Left ventricle myocardium inferior (tissue), 1 donor: ENCODE measurements at regions not wholly inside any gene's neighbourhood (a gene's known extent, or its start where the extent isn't known, plus 50 kb on each side); places are given as distances from the start of the nearest gene placed in this dataset.

Experiments used
- DNase-seq: peaks from one replicate; pipeline ENCODE4 v3.0.0-alpha.2; 2020
- H3K27ac ChIP-seq: fragments of 200-600 bp; replicated peaks from 2 replicates; pipeline ENCODE4 v1.8.0; 2021
- H3K27me3 ChIP-seq: fragments of 200-600 bp; 2 replicates; pipeline ENCODE4 v1.8.0; 2021; ENCODE audit warnings: low read depth
- H3K36me3 ChIP-seq: fragments of 200-600 bp; 2 replicates; pipeline ENCODE4 v1.8.0; 2021
- H3K4me1 ChIP-seq: fragments of 200-600 bp; 2 replicates; pipeline ENCODE4 v1.8.0; 2021
- H3K4me3 ChIP-seq: fragments of 200-600 bp; 2 replicates; pipeline ENCODE4 v1.8.0; 2021; ENCODE audit warnings: mild to moderate bottlenecking, moderate library complexity
- H3K9me3 ChIP-seq: fragments of 200-600 bp; replicated peaks from 2 replicates; pipeline ENCODE4 v1.8.0; 2021
- intact Hi-C: fragments of 100-400 bp; cut with micrococcal nuclease; formaldehyde crosslinking; loops from one replicate; pipeline ENCODE4 v1.11.0; 2022
- TF ChIP-seq, protein P1 (sequence below): fragments of 200-600 bp; IDR thresholded peaks from 2 replicates; pipeline ENCODE4 v1.8.0; 2021; ENCODE audit warnings: antibody characterized with exemption, mild to moderate bottlenecking, borderline replicate concordance
- donor health status: DM: no; HTN: yes; CAD: no; lungs with severe emphysema.

DNA sequence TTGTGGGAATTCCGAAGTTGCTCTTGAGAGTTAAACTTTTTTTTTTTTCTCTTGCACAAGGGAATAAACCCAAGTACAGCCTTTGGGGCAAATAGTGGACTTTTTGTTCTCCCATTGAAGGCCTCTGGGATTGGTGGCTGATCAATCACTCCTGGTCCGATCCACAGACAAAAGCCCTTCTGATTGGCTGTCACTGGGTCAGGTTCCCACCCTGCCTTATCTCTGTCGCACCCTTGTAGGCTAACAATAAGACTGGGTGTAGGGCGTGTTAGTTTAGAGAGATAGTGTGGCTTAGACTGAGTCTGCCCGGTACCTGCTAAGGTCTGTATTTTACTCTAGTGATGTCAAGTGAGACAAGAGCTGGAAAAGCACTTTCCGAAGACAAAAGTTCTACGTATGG, 380.8 kb downstream of the NDFIP2 start:
- TF ChIP-seq, protein P1, sequence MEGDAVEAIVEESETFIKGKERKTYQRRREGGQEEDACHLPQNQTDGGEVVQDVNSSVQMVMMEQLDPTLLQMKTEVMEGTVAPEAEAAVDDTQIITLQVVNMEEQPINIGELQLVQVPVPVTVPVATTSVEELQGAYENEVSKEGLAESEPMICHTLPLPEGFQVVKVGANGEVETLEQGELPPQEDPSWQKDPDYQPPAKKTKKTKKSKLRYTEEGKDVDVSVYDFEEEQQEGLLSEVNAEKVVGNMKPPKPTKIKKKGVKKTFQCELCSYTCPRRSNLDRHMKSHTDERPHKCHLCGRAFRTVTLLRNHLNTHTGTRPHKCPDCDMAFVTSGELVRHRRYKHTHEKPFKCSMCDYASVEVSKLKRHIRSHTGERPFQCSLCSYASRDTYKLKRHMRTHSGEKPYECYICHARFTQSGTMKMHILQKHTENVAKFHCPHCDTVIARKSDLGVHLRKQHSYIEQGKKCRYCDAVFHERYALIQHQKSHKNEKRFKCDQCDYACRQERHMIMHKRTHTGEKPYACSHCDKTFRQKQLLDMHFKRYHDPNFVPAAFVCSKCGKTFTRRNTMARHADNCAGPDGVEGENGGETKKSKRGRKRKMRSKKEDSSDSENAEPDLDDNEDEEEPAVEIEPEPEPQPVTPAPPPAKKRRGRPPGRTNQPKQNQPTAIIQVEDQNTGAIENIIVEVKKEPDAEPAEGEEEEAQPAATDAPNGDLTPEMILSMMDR = no peak
- intact Hi-C loops = no loop called here
- Histone ChIP-seq H3K36me3 (no peaks in the 10 kb centered on the region), H3K9me3 (no peaks in the 10 kb centered on the region), H3K27me3 (no peaks in the 10 kb centered on the region), H3K27ac (no peak overlapping the region), H3K4me3 (no peak overlapping the region), H3K4me1 (no peaks in the 10 kb centered on the region)
- DNase-seq = no peak

DNA sequence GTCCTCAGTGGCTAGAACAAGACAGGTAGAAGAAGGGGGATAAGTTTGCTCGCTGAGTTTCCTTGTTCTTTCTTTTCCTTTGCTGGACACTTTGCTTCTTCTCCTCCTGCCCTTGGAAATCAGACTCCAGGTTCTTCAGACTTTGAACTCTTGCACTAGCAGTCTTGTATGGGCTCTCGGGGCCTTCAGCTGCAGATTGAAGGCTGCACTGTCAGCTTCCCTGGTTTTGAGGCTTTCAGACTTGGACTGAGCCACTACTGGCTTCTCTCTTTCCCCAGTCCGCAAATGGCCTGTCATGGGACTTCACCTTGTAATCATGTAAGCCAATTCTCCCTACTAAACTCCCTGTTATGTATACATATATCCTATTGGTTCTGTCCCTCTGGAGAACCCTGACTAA, 379.8 kb downstream of the NDFIP2 start:
- no peaks in the 10 kb centered on the region for H3K27me3 ChIP-seq
- H3K27ac ChIP-seq = no peak overlapping the region
- no peak for DNase-seq
- TF ChIP-seq, protein P1 = no peak
- intact Hi-C loops = no loop called here
- H3K9me3 ChIP-seq = no peaks in the 10 kb centered on the region
- no peaks in the 10 kb centered on the region for H3K4me1 ChIP-seq
- H3K4me3 ChIP-seq = no peak overlapping the region
- no peaks in the 10 kb centered on the region for H3K36me3 ChIP-seq

DNA sequence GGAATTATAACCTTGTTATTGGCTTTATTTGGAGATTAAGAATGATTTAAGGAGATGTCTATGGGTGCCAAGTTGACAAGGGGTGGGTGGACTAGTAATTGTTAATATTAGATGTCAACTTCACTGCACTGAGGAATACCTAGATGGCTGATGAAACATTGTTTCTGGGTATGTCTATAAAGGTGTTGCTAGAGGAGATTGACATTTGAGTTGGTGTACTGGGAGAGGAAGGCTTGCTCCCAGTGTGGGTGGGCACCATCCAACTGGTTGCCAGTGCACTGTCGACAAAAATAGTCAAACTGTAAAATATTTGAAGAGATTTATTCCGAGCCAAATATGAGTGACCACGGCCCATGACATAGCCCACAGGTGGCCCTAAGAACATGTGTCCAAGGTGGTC, 378.8 kb downstream of the NDFIP2 start:
- no peaks in the 10 kb centered on the region for H3K27me3 ChIP-seq
- TF ChIP-seq, protein P1 = no peak
- H3K27ac ChIP-seq = no peak overlapping the region
- H3K36me3 ChIP-seq = no peaks in the 10 kb centered on the region
- H3K4me3 ChIP-seq = no peak overlapping the region
- no peaks in the 10 kb centered on the region for H3K4me1 ChIP-seq
- no peak for DNase-seq
- intact Hi-C loops = no loop called here
- no peaks in the 10 kb centered on the region for H3K9me3 ChIP-seq

DNA sequence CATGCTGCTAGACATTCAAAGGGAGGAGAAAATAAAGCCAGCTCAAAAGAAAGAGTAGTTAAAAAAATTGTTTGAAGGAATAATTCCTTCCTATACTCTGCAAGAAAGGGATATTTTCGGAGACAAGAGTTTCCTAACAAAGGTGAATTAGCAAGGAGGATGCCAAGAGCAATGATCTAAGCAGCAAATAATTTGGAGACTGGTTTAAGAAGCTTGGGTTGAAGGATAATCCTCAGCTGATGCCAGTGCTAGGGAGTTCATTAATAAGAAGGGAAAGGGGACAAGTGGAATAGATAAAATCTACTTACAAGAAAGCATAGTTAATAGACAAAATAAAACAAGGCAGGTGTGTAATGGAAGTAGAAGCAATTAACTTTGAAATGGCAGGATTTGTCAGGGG, 372.3 kb downstream of the NDFIP2 start:
- Histone ChIP-seq H3K27me3 (no peaks in the 10 kb centered on the region), H3K4me1 (no peaks in the 10 kb centered on the region), H3K9me3 (no peaks in the 10 kb centered on the region), H3K4me3 (no peak overlapping the region), H3K36me3 (no peaks in the 10 kb centered on the region), H3K27ac (no peak overlapping the region)
- TF ChIP-seq, protein P1 = no peak
- DNase-seq = no peak
- intact Hi-C loops = no loop called here

DNA sequence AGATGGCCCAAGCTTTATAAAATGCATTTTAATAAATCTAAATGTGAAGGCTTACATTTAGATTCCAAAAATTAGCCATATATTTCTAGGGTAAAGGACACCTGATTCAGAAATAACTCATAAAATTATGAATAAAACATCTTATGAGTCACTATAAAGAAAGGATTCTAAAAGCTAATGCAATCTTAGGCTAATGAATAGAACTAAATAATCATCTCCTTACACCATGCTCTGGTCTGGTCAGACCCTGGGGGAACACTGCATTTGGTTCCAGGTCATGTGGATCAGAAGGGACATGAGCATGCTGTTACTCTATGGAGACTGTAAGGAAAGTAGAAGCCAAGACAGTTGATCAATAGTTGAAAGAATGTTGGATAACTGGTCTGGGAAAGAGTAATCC, 370.4 kb downstream of the NDFIP2 start:
- no peaks in the 10 kb centered on the region for H3K27me3 ChIP-seq
- intact Hi-C loops = no loop called here
- H3K9me3 ChIP-seq = no peaks in the 10 kb centered on the region
- no peaks in the 10 kb centered on the region for H3K36me3 ChIP-seq
- TF ChIP-seq, protein P1 = no peak
- no peak for DNase-seq
- no peaks in the 10 kb centered on the region for H3K4me1 ChIP-seq
- H3K27ac ChIP-seq = no peak overlapping the region
- H3K4me3 ChIP-seq = no peak overlapping the region
